ENCODE measurements at regions not wholly inside any gene's neighbourhood (a gene's known extent, or its start where the extent isn't known, plus 50 kb on each side); places are given as distances from the start of the nearest gene placed in this dataset.
A peak's percentile ranks its signal among the peaks of the same experiment; 100 is the strongest.

GRCh38 chr2:198327526-198327925, 523.1 kb downstream of the PLCL1 start:
- peaks cover 17% of the 10 kb centered on the region for H3K27me3 Mint-ChIP-seq
- no peaks in the 10 kb centered on the region for H3K36me3 Mint-ChIP-seq
- H3K4me1 Mint-ChIP-seq, result peaks cover 28% of the 10 kb centered on the region
- H3K9me3 Mint-ChIP-seq, result no peaks in the 10 kb centered on the region
- H3K4me3 Mint-ChIP-seq, result no peak overlapping the region
- peak overlapping the region; percentile 59 for H3K27ac Mint-ChIP-seq

GRCh38 chr2:198326431-198326830, 522.0 kb downstream of the PLCL1 start:
- H3K4me3 Mint-ChIP-seq, result peak overlapping the region; percentile 58
- H3K36me3 Mint-ChIP-seq, result no peaks in the 10 kb centered on the region
- H3K9me3 Mint-ChIP-seq, result no peaks in the 10 kb centered on the region
- H3K27me3 Mint-ChIP-seq, result peaks cover 24% of the 10 kb centered on the region
- no peak overlapping the region for H3K27ac Mint-ChIP-seq
- peaks cover 28% of the 10 kb centered on the region for H3K4me1 Mint-ChIP-seq

- peak overlapping the region; percentile 60 for H3K27ac Mint-ChIP-seq
- H3K4me1 Mint-ChIP-seq, result peaks cover 28% of the 10 kb centered on the region
- H3K27me3 Mint-ChIP-seq, result peaks cover 32% of the 10 kb centered on the region
- no peaks in the 10 kb centered on the region for H3K36me3 Mint-ChIP-seq
- H3K4me3 Mint-ChIP-seq, result peak overlapping the region; percentile 36
- no peaks in the 10 kb centered on the region for H3K9me3 Mint-ChIP-seq
Observed at GRCh38 chr2:198325359-198325758, 521.0 kb downstream of the PLCL1 start.

- Mint-ChIP-seq H3K36me3 (no peaks in the 10 kb centered on the region), H3K4me1 (peaks cover 28% of the 10 kb centered on the region), H3K27ac (no peak overlapping the region), H3K9me3 (no peaks in the 10 kb centered on the region), H3K4me3 (no peak overlapping the region), H3K27me3 (peaks cover 35% of the 10 kb centered on the region)
Observed at GRCh38 chr2:198324071-198324470, 519.7 kb downstream of the PLCL1 start.

DNA sequence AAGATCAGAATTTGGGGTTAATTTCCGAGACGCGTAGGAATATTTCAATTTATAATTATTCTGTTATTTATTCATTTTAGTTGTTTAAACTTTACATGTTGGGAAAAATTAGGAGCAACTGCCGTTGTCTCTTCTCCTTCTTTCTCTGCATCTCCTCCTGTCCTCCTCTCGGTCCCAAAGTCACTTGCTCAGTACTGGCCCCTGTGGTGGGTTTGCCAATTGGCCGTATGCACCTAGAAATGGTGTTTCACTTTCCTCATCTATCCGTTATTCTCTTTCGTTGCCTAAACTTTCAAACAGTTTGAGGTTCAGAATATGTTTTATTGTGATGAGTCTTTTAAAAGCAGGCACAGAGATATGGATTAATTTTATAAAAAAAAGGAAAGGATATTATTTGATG, 517.9 kb downstream of the PLCL1 start:
- peaks cover 22% of the 10 kb centered on the region for H3K4me1 Mint-ChIP-seq
- H3K27me3 Mint-ChIP-seq, result peaks cover 35% of the 10 kb centered on the region
- H3K4me3 Mint-ChIP-seq, result no peak overlapping the region
- no peaks in the 10 kb centered on the region for H3K36me3 Mint-ChIP-seq
- no peak overlapping the region for H3K27ac Mint-ChIP-seq
- no peaks in the 10 kb centered on the region for H3K9me3 Mint-ChIP-seq

DNA sequence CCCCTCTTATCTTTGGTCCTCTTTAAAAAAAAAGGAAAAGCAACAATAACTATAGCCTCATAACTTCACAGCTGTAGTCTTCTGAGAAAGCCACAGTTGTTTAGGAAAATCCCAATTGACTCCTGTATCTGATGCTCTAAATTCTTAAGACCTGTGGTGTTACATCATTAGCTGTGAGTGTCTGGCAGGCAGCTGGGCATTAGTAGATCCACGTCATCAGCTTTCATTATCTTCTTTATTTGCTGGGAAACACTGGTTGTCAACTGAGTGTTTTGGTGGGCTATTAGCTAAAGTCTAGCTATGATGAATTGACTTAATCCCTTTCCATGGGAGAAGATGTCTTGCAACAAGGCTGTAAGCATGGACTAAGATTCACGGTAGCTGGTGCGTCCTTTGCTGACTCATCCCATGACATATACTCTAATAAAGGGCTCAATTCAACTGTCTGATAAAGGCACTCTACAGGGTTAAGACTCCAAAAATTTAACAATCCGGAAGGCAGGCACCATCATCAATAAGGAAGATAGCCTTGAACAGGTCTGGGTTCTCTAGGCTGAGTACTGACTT, 517.2 kb downstream of the PLCL1 start:
- Mint-ChIP-seq H3K27ac (no peak overlapping the region), H3K36me3 (no peaks in the 10 kb centered on the region), H3K27me3 (peaks cover 37% of the 10 kb centered on the region), H3K4me1 (peaks cover 15% of the 10 kb centered on the region), H3K9me3 (no peaks in the 10 kb centered on the region), H3K4me3 (no peak overlapping the region)

- H3K27ac Mint-ChIP-seq, result no peak overlapping the region
- no peaks in the 10 kb centered on the region for H3K36me3 Mint-ChIP-seq
- H3K4me3 Mint-ChIP-seq, result no peak overlapping the region
- no peaks in the 10 kb centered on the region for H3K9me3 Mint-ChIP-seq
- no peaks in the 10 kb centered on the region for H3K4me1 Mint-ChIP-seq
- H3K27me3 Mint-ChIP-seq, result peaks cover 49% of the 10 kb centered on the region
Observed at GRCh38 chr2:198316852-198317396, 512.5 kb downstream of the PLCL1 start.

- Mint-ChIP-seq H3K9me3 (no peaks in the 10 kb centered on the region), H3K27me3 (peaks cover 45% of the 10 kb centered on the region), H3K27ac (no peak overlapping the region), H3K4me1 (no peaks in the 10 kb centered on the region), H3K4me3 (no peak overlapping the region), H3K36me3 (no peaks in the 10 kb centered on the region)
Observed at GRCh38 chr2:198315791-198316630, 511.6 kb downstream of the PLCL1 start.

DNA sequence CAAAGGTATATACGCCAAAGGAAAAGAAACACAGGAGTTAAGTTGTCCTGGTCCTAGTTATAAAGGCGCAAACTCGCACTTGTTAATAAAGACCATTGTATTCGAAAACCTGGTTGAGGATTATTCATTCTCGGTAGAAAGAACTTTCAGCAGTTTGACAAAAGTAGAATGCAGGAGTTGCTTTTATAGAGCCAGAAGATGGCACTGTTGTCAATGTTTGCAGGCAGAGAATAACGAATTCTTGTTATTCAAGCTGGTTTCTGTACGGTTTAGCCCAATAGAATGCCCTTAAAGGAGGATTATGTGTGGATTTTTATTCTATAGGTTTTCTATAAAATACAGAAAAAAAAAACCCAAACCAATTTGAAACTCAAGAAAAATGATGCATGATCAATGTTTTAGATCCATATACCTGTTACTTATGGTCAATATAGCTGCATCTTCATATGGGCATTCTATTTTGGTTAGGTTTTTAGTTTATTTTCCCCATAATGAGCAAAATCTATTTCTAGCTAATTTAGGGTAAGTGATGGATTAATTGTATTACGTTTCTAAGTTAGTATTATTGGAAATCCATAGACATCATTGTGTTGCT, 510.3 kb downstream of the PLCL1 start:
- no peak overlapping the region for H3K27ac Mint-ChIP-seq
- no peaks in the 10 kb centered on the region for H3K9me3 Mint-ChIP-seq
- no peak overlapping the region for H3K4me3 Mint-ChIP-seq
- H3K4me1 Mint-ChIP-seq, result no peaks in the 10 kb centered on the region
- no peaks in the 10 kb centered on the region for H3K36me3 Mint-ChIP-seq
- H3K27me3 Mint-ChIP-seq, result peaks cover 38% of the 10 kb centered on the region

GRCh38 chr2:198312596-198313483, 508.4 kb downstream of the PLCL1 start:
- Mint-ChIP-seq H3K9me3 (no peaks in the 10 kb centered on the region), H3K4me1 (no peaks in the 10 kb centered on the region), H3K36me3 (no peaks in the 10 kb centered on the region), H3K27me3 (peaks cover 34% of the 10 kb centered on the region), H3K27ac (no peak overlapping the region), H3K4me3 (no peak overlapping the region)

- no peaks in the 10 kb centered on the region for H3K9me3 Mint-ChIP-seq
- no peaks in the 10 kb centered on the region for H3K4me1 Mint-ChIP-seq
- peaks cover 32% of the 10 kb centered on the region for H3K27me3 Mint-ChIP-seq
- H3K36me3 Mint-ChIP-seq, result no peaks in the 10 kb centered on the region
- no peak overlapping the region for H3K27ac Mint-ChIP-seq
- no peak overlapping the region for H3K4me3 Mint-ChIP-seq
Observed at GRCh38 chr2:198311020-198311419, 506.6 kb downstream of the PLCL1 start.

- Mint-ChIP-seq H3K9me3 (no peaks in the 10 kb centered on the region), H3K27me3 (peaks cover 24% of the 10 kb centered on the region), H3K36me3 (no peaks in the 10 kb centered on the region), H3K4me1 (no peaks in the 10 kb centered on the region), H3K27ac (no peak overlapping the region), H3K4me3 (no peak overlapping the region)
Observed at GRCh38 chr2:198309673-198310280, 505.4 kb downstream of the PLCL1 start.

DNA sequence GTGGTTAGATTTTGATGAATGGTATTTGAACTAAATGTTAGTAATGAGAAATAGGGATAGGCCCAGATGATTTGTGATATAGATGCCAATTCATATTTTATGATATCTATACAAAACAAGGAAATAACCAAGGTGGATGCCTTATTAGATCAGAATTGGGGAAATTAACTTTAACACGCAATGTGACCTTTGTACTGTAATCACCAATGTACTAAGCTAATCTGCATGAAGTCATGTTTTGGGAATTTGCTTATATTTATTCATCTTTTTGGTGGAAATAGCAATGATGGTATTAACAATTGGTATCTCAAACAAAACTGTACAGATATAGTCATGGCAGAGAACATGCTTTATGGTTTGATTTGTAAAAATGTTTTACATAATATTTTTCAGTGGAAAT, 504.7 kb downstream of the PLCL1 start:
- no peak overlapping the region for H3K27ac Mint-ChIP-seq
- H3K4me1 Mint-ChIP-seq, result no peaks in the 10 kb centered on the region
- peaks cover 19% of the 10 kb centered on the region for H3K27me3 Mint-ChIP-seq
- no peaks in the 10 kb centered on the region for H3K9me3 Mint-ChIP-seq
- H3K36me3 Mint-ChIP-seq, result no peaks in the 10 kb centered on the region
- H3K4me3 Mint-ChIP-seq, result no peak overlapping the region

- H3K36me3 Mint-ChIP-seq, result no peaks in the 10 kb centered on the region
Observed at GRCh38 chr2:198308368-198308767, 504.0 kb downstream of the PLCL1 start.

GRCh38 chr2:198307093-198307492, 502.7 kb downstream of the PLCL1 start:
- Mint-ChIP-seq H3K36me3 (no peaks in the 10 kb centered on the region), H3K4me1 (no peaks in the 10 kb centered on the region), H3K27ac (no peak overlapping the region), H3K9me3 (no peaks in the 10 kb centered on the region), H3K27me3 (peaks cover 5% of the 10 kb centered on the region), H3K4me3 (no peak overlapping the region)

More at GRCh38 chr2:198308368-198308767, 504.0 kb downstream of the PLCL1 start:
- Mint-ChIP-seq H3K27ac (no peak overlapping the region), H3K9me3 (no peaks in the 10 kb centered on the region), H3K27me3 (peaks cover 12% of the 10 kb centered on the region), H3K4me3 (no peak overlapping the region), H3K4me1 (no peaks in the 10 kb centered on the region)
